Anterior cingulate cortex (tissue), 58 donors: ENCODE measurements at regions not wholly inside any gene's neighbourhood (a gene's known extent, or its start where the extent isn't known, plus 50 kb on each side); places are given as distances from the start of the nearest gene placed in this dataset.
A peak's percentile ranks its signal among the peaks of the same experiment; 100 is the strongest.

ENCODE experiments used
- DNase-seq, 58 donors: peaks; one replicate each; lab custom pipeline; 2025; lab: John Stamatoyannopoulos, UW

- no peak for DNase-seq
Observed at GRCh38 chr6:87939776-87940175, 107.9 kb upstream of the SPACA1 start.

- no peak for DNase-seq
Observed at GRCh38 chr6:87938287-87938686, 109.4 kb upstream of the SPACA1 start.

GRCh38 chr6:87936065-87936464 is 111.6 kb upstream of the SPACA1 start:
- DNase-seq: no peak

GRCh38 chr6:87935196-87935595 is 112.4 kb upstream of the SPACA1 start:
- no peak for DNase-seq

- no peak for DNase-seq
Observed at GRCh38 chr6:87932361-87932760, 115.3 kb upstream of the SPACA1 start.

GRCh38 chr6:87929843-87930288 is 117.8 kb upstream of the SPACA1 start:
- DNase-seq: peak in 57 of 58 donors; percentile 13 to 91 (median 66)

- no peak for DNase-seq
Observed at GRCh38 chr6:87926687-87927086, 121.0 kb upstream of the SPACA1 start.

- no peak for DNase-seq
Observed at GRCh38 chr6:87926072-87926471, 121.6 kb upstream of the SPACA1 start.

- DNase-seq: no peak
Observed at GRCh38 chr6:87925373-87926060, 122.1 kb upstream of the SPACA1 start.

GRCh38 chr6:87923389-87924050 is 124.1 kb upstream of the SPACA1 start:
- DNase-seq: no peak

- DNase-seq: no peak
Observed at GRCh38 chr6:87922947-87923330, 124.7 kb upstream of the SPACA1 start.

GRCh38 chr6:87922196-87922946 is 125.3 kb upstream of the SPACA1 start:
- no peak for DNase-seq

- no peak for DNase-seq
Observed at GRCh38 chr6:87921034-87921433, 126.6 kb upstream of the SPACA1 start.

- DNase-seq: no peak
Observed at GRCh38 chr6:87920245-87920644, 127.4 kb upstream of the SPACA1 start.

- DNase-seq: no peak
Observed at GRCh38 chr6:87919416-87919815, 128.2 kb upstream of the SPACA1 start.

GRCh38 chr6:87919001-87919400 is 128.6 kb upstream of the SPACA1 start:
- no peak for DNase-seq

- DNase-seq: no peak
Observed at GRCh38 chr6:87918461-87918941, 129.1 kb upstream of the SPACA1 start.

- DNase-seq: no peak
Observed at GRCh38 chr6:87917886-87918285, 129.8 kb upstream of the SPACA1 start.

GRCh38 chr6:87916446-87916845 is 131.2 kb upstream of the SPACA1 start:
- DNase-seq: no peak

- DNase-seq: no peak
Observed at GRCh38 chr6:87914637-87915395, 132.8 kb upstream of the SPACA1 start.

GRCh38 chr6:87913974-87914373 is 133.7 kb upstream of the SPACA1 start:
- DNase-seq: peak in 5 of 58 donors; percentile 1 to 25 (median 7)
